Neural progenitor cell (in vitro differentiated cells): ENCODE measurements at regions not wholly inside any gene's neighbourhood (a gene's known extent, or its start where the extent isn't known, plus 50 kb on each side); places are given as distances from the start of the nearest gene placed in this dataset.

Experiments
- CTCF ChIP-seq: fragments of 200-600 bp; sonication (generic); IDR thresholded peaks from 2 replicates; pipeline ENCODE4 v1.5.1; 2017; ENCODE audit warnings: antibody characterized with exemption, mild to moderate bottlenecking
- EZH2 ChIP-seq: fragments of 200-600 bp; sonication (generic); IDR thresholded peaks from 2 replicates; pipeline ENCODE4 v1.6.1; 2017; ENCODE audit warnings: antibody characterized with exemption, mild to moderate bottlenecking, moderate library complexity

GRCh38 chr4:145234091-145234706, 53.8 kb upstream of the OTUD4 start:
- TF ChIP-seq EZH2 (no peak), CTCF (peak; percentile 87)
